GM12891 (cell line): ENCODE measurements at regions not wholly inside any gene's neighbourhood (a gene's known extent, or its start where the extent isn't known, plus 50 kb on each side); places are given as distances from the start of the nearest gene placed in this dataset.

Source experiments
- POLR2A ChIP-seq: IDR thresholded peaks from 2 replicates; pipeline ENCODE4 v1.6.1; 2011; ENCODE audit warnings: low read depth, low read length, control low read depth
- POLR2AphosphoS5 ChIP-seq: IDR thresholded peaks from 2 replicates; pipeline ENCODE4 v1.6.1; 2011; ENCODE audit warnings: low read depth, low read length, control low read depth
- POU2F2 ChIP-seq: IDR thresholded peaks from 2 replicates; pipeline ENCODE4 v1.6.1; 2011; ENCODE audit warnings: low read depth, mild to moderate bottlenecking, control low read depth, low read length, moderate library complexity
- SPI1 ChIP-seq: IDR thresholded peaks from 2 replicates; pipeline ENCODE4 v1.6.1; 2011; ENCODE audit warnings: low read depth, low read length, control low read depth
- TAF1 ChIP-seq: IDR thresholded peaks from 2 replicates; pipeline ENCODE4 v1.6.1; 2011; ENCODE audit warnings: low read depth, low read length, control low read depth

DNA sequence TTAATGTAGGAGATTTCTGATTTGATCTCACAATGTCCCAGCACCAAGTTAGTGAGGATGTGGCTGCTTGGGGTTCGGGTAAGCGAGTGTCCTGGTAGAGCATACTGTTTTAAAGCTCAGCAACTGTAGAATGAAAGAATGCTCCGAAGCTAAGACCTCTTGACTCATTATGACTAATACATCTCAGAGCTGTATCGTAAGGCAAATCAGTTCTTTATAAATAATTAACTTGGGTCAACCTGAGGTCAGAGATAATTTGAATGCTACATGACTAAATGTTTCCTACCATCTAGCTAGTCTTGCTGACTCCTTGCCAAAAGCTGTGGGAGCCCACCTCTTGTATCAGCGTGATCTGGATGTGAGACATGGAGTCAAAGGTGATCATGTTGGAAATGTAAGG lies 128.8 kb upstream of the PDE7B start:
- TF ChIP-seq POLR2A: no peak
- TF ChIP-seq POU2F2: no peak
- no peak for TF ChIP-seq TAF1
- no peak for TF ChIP-seq POLR2AphosphoS5
- TF ChIP-seq SPI1: no peak
